Effector memory CD8-positive, alpha-beta T cell (primary cell): ENCODE measurements at regions not wholly inside any gene's neighbourhood (a gene's known extent, or its start where the extent isn't known, plus 50 kb on each side); places are given as distances from the start of the nearest gene placed in this dataset.

ENCODE experiments used
- ATAC-seq: fragments of 150-1000 bp; cut with Tn5 transposase; replicated peaks from 2 replicates; pipeline ENCODE4 v1.10.0; 2021; ENCODE audit warnings: mild to moderate bottlenecking, moderate library complexity
- DNase-seq, 3 experiments: peaks; one replicate each; pipeline ENCODE4 v3.0.0; 2021
- H3K27ac Mint-ChIP-seq, 2 donors: one replicate each; pipeline ENCODE4 v1.8.0; 2022; ENCODE audit warnings: mild to moderate bottlenecking in 2 of 2, mixed read lengths in 2 of 2, moderate library complexity in 2 of 2
- H3K27me3 Mint-ChIP-seq, 2 donors: one replicate each; pipeline ENCODE4 v1.8.0; 2022; ENCODE audit warnings: mixed read lengths in 2 of 2
- H3K36me3 Mint-ChIP-seq: one replicate; pipeline ENCODE4 v1.8.0; 2022; ENCODE audit warnings: mild to moderate bottlenecking, moderate library complexity, mixed read lengths; ENCODE audit not compliant: insufficient read depth
- H3K4me1 Mint-ChIP-seq, 2 donors: one replicate each; pipeline ENCODE4 v1.8.0; 2022; ENCODE audit warnings: low read depth in 2 of 2, mixed read lengths in 2 of 2
- H3K4me3 Mint-ChIP-seq, 2 donors: one replicate each; pipeline ENCODE4 v1.8.0; 2022; ENCODE audit warnings: mild to moderate bottlenecking in 2 of 2, mixed read lengths in 2 of 2, moderate library complexity in 2 of 2
- H3K9me3 Mint-ChIP-seq, 2 donors: one replicate each; pipeline ENCODE4 v1.8.0; 2022; ENCODE audit warnings: mixed read lengths in 2 of 2

- DNase-seq = no peak
Measured at GRCh38 chr20:58162986-58163385, 65.5 kb downstream of the ANKRD60 start.

GRCh38 chr20:58161192-58161591 is 67.3 kb downstream of the ANKRD60 start:
- H3K27me3 Mint-ChIP-seq = peaks cover 24 to 66% of the 10 kb centered on the region in 2 donors
- no peaks in the 10 kb centered on the region for H3K4me1 Mint-ChIP-seq
- no peak for ATAC-seq
- no peaks in the 10 kb centered on the region for H3K9me3 Mint-ChIP-seq
- H3K4me3 Mint-ChIP-seq = no peak overlapping the region
- H3K27ac Mint-ChIP-seq = no peak overlapping the region
- no peaks in the 10 kb centered on the region for H3K36me3 Mint-ChIP-seq
- DNase-seq = no peak

More at GRCh38 chr20:58162986-58163385, 65.5 kb downstream of the ANKRD60 start:
- no peaks in the 10 kb centered on the region for H3K4me1 Mint-ChIP-seq
- no peak for ATAC-seq
- no peak overlapping the region for H3K27ac Mint-ChIP-seq
- H3K4me3 Mint-ChIP-seq = no peak overlapping the region
- no peaks in the 10 kb centered on the region for H3K9me3 Mint-ChIP-seq
- H3K27me3 Mint-ChIP-seq = peaks cover 20 to 49% of the 10 kb centered on the region in 2 donors
- no peaks in the 10 kb centered on the region for H3K36me3 Mint-ChIP-seq

- no peak overlapping the region for H3K4me3 Mint-ChIP-seq
- DNase-seq (no peak), ATAC-seq (no peak)
- no peaks in the 10 kb centered on the region for H3K4me1 Mint-ChIP-seq
- H3K27ac Mint-ChIP-seq = no peak overlapping the region
- H3K36me3 Mint-ChIP-seq = no peaks in the 10 kb centered on the region
- peaks cover 29 to 72% of the 10 kb centered on the region in 2 donors for H3K27me3 Mint-ChIP-seq
- no peaks in the 10 kb centered on the region for H3K9me3 Mint-ChIP-seq
Measured at GRCh38 chr20:58160451-58161061, 67.9 kb downstream of the ANKRD60 start.

GRCh38 chr20:58155148-58155925 is 73.1 kb downstream of the ANKRD60 start:
- ATAC-seq = no peak
- H3K4me3 Mint-ChIP-seq = no peak overlapping the region
- H3K27ac Mint-ChIP-seq = no peak overlapping the region
- no peaks in the 10 kb centered on the region for H3K9me3 Mint-ChIP-seq
- H3K4me1 Mint-ChIP-seq = no peaks in the 10 kb centered on the region
- no peaks in the 10 kb centered on the region for H3K36me3 Mint-ChIP-seq
- no peak for DNase-seq
- peaks cover 42 to 76% of the 10 kb centered on the region in 2 donors for H3K27me3 Mint-ChIP-seq

GRCh38 chr20:58154113-58154512 is 74.3 kb downstream of the ANKRD60 start:
- H3K27me3 Mint-ChIP-seq = peaks cover 54 to 84% of the 10 kb centered on the region in 2 donors
- H3K36me3 Mint-ChIP-seq = no peaks in the 10 kb centered on the region
- no peaks in the 10 kb centered on the region for H3K9me3 Mint-ChIP-seq
- no peaks in the 10 kb centered on the region for H3K4me1 Mint-ChIP-seq
- H3K27ac Mint-ChIP-seq = no peak overlapping the region
- ATAC-seq = no peak
- no peak overlapping the region for H3K4me3 Mint-ChIP-seq
- no peak for DNase-seq

GRCh38 chr20:58153121-58153520 is 75.3 kb downstream of the ANKRD60 start:
- no peak overlapping the region for H3K4me3 Mint-ChIP-seq
- H3K36me3 Mint-ChIP-seq = no peaks in the 10 kb centered on the region
- no peak overlapping the region for H3K27ac Mint-ChIP-seq
- H3K9me3 Mint-ChIP-seq = no peaks in the 10 kb centered on the region
- DNase-seq = no peak
- no peaks in the 10 kb centered on the region for H3K4me1 Mint-ChIP-seq
- peaks cover 64 to 84% of the 10 kb centered on the region in 2 donors for H3K27me3 Mint-ChIP-seq
- no peak for ATAC-seq

- no peak for ATAC-seq
- H3K4me3 Mint-ChIP-seq = no peak overlapping the region
- no peak overlapping the region for H3K27ac Mint-ChIP-seq
- H3K4me1 Mint-ChIP-seq = no peaks in the 10 kb centered on the region
- DNase-seq = no peak
- peaks cover 60 to 84% of the 10 kb centered on the region in 2 donors for H3K27me3 Mint-ChIP-seq
- H3K9me3 Mint-ChIP-seq = no peaks in the 10 kb centered on the region
- H3K36me3 Mint-ChIP-seq = no peaks in the 10 kb centered on the region
Measured at GRCh38 chr20:58150772-58151171, 77.7 kb downstream of the ANKRD60 start.

GRCh38 chr20:58149437-58150091 is 78.9 kb downstream of the ANKRD60 start:
- no peaks in the 10 kb centered on the region for H3K9me3 Mint-ChIP-seq
- ATAC-seq (no peak), DNase-seq (no peak)
- H3K27ac Mint-ChIP-seq = no peak overlapping the region
- H3K4me1 Mint-ChIP-seq = no peaks in the 10 kb centered on the region
- peaks cover 59 to 80% of the 10 kb centered on the region in 2 donors for H3K27me3 Mint-ChIP-seq
- H3K4me3 Mint-ChIP-seq = no peak overlapping the region
- no peaks in the 10 kb centered on the region for H3K36me3 Mint-ChIP-seq

- ATAC-seq = no peak
- H3K4me3 Mint-ChIP-seq = no peak overlapping the region
- peaks cover 56 to 79% of the 10 kb centered on the region in 2 donors for H3K27me3 Mint-ChIP-seq
- no peaks in the 10 kb centered on the region for H3K9me3 Mint-ChIP-seq
- H3K4me1 Mint-ChIP-seq = no peaks in the 10 kb centered on the region
- H3K27ac Mint-ChIP-seq = no peak overlapping the region
- H3K36me3 Mint-ChIP-seq = no peaks in the 10 kb centered on the region
- no peak for DNase-seq
Measured at GRCh38 chr20:58148891-58149290, 79.6 kb downstream of the ANKRD60 start.

- Mint-ChIP-seq H3K27ac (no peak overlapping the region), H3K36me3 (no peaks in the 10 kb centered on the region), H3K27me3 (peaks cover 45 to 68% of the 10 kb centered on the region in 2 donors), H3K9me3 (no peaks in the 10 kb centered on the region), H3K4me1 (no peaks in the 10 kb centered on the region), H3K4me3 (no peak overlapping the region)
- DNase-seq (no peak), ATAC-seq (no peak)
Measured at GRCh38 chr20:58147628-58148370, 80.7 kb downstream of the ANKRD60 start.

- Mint-ChIP-seq H3K27ac (no peak overlapping the region), H3K9me3 (no peaks in the 10 kb centered on the region), H3K27me3 (peaks cover 37 to 70% of the 10 kb centered on the region in 2 donors), H3K36me3 (no peaks in the 10 kb centered on the region), H3K4me1 (no peaks in the 10 kb centered on the region), H3K4me3 (no peak overlapping the region)
- ATAC-seq = no peak
- no peak for DNase-seq
Measured at GRCh38 chr20:58146746-58147140, 81.7 kb downstream of the ANKRD60 start.

GRCh38 chr20:58146081-58146745 is 82.2 kb downstream of the ANKRD60 start:
- Mint-ChIP-seq H3K36me3 (no peaks in the 10 kb centered on the region), H3K27me3 (peaks cover 41 to 73% of the 10 kb centered on the region in 2 donors), H3K27ac (no peak overlapping the region), H3K4me3 (no peak overlapping the region), H3K4me1 (no peaks in the 10 kb centered on the region), H3K9me3 (no peaks in the 10 kb centered on the region)
- DNase-seq (no peak), ATAC-seq (no peak)

GRCh38 chr20:58145506-58146080 is 82.9 kb downstream of the ANKRD60 start:
- Mint-ChIP-seq H3K27me3 (peaks cover 39 to 73% of the 10 kb centered on the region in 2 donors), H3K36me3 (no peaks in the 10 kb centered on the region), H3K4me1 (no peaks in the 10 kb centered on the region), H3K9me3 (no peaks in the 10 kb centered on the region), H3K27ac (no peak overlapping the region), H3K4me3 (no peak overlapping the region)
- DNase-seq (no peak), ATAC-seq (no peak)
